ENCODE measurements at regions not wholly inside any gene's neighbourhood (a gene's known extent, or its start where the extent isn't known, plus 50 kb on each side); places are given as distances from the start of the nearest gene placed in this dataset.
"Not testable (repeated sequence)": the region's sequence is repeated elsewhere in the genome, so short reads cannot be mapped to it uniquely, and the experiment has no call there.

DNA sequence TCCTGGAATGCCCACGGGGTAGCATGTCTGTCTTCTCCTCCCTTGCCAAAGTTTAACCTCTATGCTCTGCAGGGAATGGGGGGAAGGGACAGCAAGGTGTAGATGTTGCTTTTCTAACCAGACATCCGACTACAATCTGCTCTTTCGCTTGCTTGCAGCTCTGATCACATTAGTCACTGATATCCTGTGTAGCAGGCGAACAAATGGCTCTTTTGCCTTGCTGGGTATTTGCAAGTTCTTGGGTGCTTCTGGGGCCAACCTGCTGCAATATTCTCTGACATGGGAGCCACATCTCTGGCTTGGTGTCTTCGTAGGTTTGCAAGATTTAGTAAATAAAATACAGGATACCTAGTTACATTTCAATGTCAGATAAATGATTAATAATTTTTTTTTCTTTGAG, 190.0 kb downstream of the ASB1 start:
- no peaks in the 10 kb centered on the region for H3K27me3 ChIP-seq (ENCODE audit: control insufficient read depth, insufficient read depth, low read length)
- no peaks in the 10 kb centered on the region for H3K4me1 ChIP-seq (ENCODE audit: control insufficient read depth, low read depth, low read length)
- H3K27ac ChIP-seq (ENCODE audit: low read length): no peak overlapping the region
- no peak overlapping the region for H3K9ac ChIP-seq (ENCODE audit: low read length)
- H3K9me3 ChIP-seq (ENCODE audit: control insufficient read depth, low read depth, low read length): no peaks in the 10 kb centered on the region
- H3K36me3 ChIP-seq (ENCODE audit: control insufficient read depth, low read depth, low read length): no peaks in the 10 kb centered on the region
- H3K4me3 ChIP-seq (ENCODE audit: low read length): no peak overlapping the region

DNA sequence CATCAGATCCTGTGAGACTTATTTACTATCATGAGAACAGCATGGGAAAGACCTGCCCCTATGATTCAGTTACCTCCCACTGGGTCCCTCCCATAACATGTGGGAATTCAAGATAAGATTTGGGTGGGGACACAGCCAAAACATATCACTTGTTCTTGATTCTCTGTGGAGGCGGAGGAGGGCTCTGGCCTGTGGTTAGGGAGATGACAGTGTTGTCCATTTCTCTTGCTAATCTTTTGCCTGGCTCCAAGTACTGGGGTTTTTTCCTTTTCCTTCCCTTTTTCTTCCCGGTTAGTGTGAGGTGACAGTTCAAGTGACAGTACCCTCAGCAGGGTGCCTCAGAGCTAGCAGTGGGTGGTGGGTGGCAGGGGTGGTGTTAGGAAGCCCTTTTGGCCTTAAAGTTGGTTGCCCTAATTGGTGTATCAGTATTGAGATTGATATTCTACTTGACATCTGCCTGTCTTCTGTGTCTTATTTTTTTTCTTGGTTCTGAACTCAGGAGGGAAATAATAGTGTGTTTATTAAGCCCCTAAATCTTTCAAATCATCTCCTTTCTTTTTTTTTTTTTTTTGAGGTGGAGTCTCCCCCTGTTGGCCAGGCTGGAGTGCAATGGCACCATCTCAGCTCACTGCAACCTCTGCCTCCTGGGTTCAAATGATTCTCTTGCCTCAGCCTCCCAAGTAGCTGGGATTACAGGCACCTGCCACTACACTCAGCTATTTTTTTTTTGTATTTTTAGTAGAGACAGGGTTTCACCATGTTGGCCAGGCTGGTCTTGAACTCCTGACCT, 192.0 kb downstream of the ASB1 start:
- not testable (repeated sequence) for H3K9me3 ChIP-seq (ENCODE audit: control insufficient read depth, low read depth, low read length); H3K4me1 ChIP-seq (ENCODE audit: control insufficient read depth, low read depth, low read length); H3K36me3 ChIP-seq (ENCODE audit: control insufficient read depth, low read depth, low read length); H3K9ac ChIP-seq (ENCODE audit: low read length); H3K27ac ChIP-seq (ENCODE audit: low read length); H3K27me3 ChIP-seq (ENCODE audit: control insufficient read depth, insufficient read depth, low read length); H3K4me3 ChIP-seq (ENCODE audit: low read length)

DNA sequence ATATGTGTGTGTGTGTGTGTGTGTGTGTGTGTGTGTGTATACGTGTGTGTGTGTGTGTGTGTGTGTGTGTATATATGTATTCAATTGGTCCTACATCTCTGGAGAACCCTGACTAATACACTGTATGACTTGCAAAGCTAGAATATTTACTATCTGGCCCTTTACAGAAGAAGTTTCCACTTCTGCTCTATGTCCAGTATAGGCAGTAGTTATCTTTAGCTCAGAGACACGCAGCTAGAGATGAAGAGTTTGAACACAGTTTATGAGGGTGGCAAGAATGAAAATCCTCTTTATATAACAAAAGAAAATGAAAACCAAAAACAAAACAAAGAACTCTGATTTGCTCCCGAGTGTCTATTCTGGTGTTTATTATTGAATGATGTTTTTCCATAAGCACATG, 201.2 kb downstream of the ASB1 start:
- no peaks in the 10 kb centered on the region for H3K27me3 ChIP-seq (ENCODE audit: control insufficient read depth, insufficient read depth, low read length)
- H3K36me3 ChIP-seq (ENCODE audit: control insufficient read depth, low read depth, low read length): no peaks in the 10 kb centered on the region
- no peaks in the 10 kb centered on the region for H3K4me1 ChIP-seq (ENCODE audit: control insufficient read depth, low read depth, low read length)
- no peaks in the 10 kb centered on the region for H3K9me3 ChIP-seq (ENCODE audit: control insufficient read depth, low read depth, low read length)
- no peak overlapping the region for H3K4me3 ChIP-seq (ENCODE audit: low read length)
- H3K9ac ChIP-seq (ENCODE audit: low read length): no peak overlapping the region
- no peak overlapping the region for H3K27ac ChIP-seq (ENCODE audit: low read length)

DNA sequence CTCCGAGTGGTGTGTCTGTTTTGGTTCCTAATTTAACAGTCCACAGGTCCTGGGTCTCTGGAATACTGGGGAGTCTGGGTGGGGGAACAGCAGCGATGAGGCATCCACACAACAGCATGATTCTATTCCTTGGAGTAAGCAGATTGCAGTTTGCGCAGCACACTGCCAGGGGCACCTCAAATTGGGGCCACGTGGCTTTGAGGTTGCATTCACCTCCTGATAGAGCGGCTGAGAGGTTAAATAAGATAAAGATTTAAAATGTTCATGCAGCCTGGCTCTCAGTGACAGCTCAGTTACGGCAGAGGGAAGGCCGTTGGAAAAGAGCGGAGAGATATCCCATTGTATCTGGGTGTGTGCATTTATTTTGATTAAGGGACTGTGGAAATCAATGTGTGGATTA, 202.3 kb downstream of the ASB1 start:
- H3K36me3 ChIP-seq (ENCODE audit: control insufficient read depth, low read depth, low read length): no peaks in the 10 kb centered on the region
- no peak overlapping the region for H3K27ac ChIP-seq (ENCODE audit: low read length)
- no peaks in the 10 kb centered on the region for H3K4me1 ChIP-seq (ENCODE audit: control insufficient read depth, low read depth, low read length)

DNA sequence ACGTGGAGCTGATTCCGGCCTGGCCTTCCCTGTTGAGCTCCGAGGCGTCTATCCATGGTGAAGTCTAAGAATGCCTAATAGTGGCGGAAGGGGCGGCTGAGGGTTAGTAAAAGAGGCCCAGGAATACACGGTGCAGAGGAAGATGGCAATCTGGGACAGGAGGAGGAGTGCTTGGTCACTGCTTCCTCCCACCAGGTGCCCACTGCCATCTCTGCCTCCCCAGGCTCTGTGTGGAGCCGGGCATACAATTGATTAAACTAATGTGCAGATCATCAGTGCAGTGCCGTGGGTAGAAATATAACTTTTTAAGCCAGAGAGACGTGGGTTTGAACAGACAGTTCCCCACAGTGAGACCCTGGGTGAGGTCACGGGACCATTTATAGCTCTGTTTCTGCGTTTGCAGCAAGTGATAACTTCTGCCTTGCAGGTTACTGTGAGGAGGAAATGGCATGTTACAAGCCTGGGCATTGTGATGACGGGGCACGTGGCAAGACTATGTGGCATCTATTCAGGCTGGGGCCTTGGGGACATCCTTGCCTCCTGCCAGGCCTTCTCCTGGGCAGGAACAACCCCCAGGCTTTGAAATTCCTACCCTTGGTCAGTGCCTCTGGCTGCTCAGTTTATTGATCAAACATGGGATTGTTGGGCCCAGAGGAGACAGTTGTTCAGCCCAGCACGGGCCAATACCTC, 204.9 kb downstream of the ASB1 start:
- Histone ChIP-seq H3K9me3 (ENCODE audit: control insufficient read depth, low read depth, low read length) (no peaks in the 10 kb centered on the region), H3K4me1 (ENCODE audit: control insufficient read depth, low read depth, low read length) (no peaks in the 10 kb centered on the region), H3K27ac (ENCODE audit: low read length) (no peak overlapping the region), H3K36me3 (ENCODE audit: control insufficient read depth, low read depth, low read length) (no peaks in the 10 kb centered on the region), H3K27me3 (ENCODE audit: control insufficient read depth, insufficient read depth, low read length) (no peaks in the 10 kb centered on the region), H3K9ac (ENCODE audit: low read length) (no peak overlapping the region), H3K4me3 (ENCODE audit: low read length) (no peak overlapping the region)

More for the DNA sequence above, 202.3 kb downstream of the ASB1 start:
- no peaks in the 10 kb centered on the region for H3K9me3 ChIP-seq (ENCODE audit: control insufficient read depth, low read depth, low read length)
- H3K4me3 ChIP-seq (ENCODE audit: low read length): no peak overlapping the region
- H3K9ac ChIP-seq (ENCODE audit: low read length): no peak overlapping the region
- no peaks in the 10 kb centered on the region for H3K27me3 ChIP-seq (ENCODE audit: control insufficient read depth, insufficient read depth, low read length)

DNA sequence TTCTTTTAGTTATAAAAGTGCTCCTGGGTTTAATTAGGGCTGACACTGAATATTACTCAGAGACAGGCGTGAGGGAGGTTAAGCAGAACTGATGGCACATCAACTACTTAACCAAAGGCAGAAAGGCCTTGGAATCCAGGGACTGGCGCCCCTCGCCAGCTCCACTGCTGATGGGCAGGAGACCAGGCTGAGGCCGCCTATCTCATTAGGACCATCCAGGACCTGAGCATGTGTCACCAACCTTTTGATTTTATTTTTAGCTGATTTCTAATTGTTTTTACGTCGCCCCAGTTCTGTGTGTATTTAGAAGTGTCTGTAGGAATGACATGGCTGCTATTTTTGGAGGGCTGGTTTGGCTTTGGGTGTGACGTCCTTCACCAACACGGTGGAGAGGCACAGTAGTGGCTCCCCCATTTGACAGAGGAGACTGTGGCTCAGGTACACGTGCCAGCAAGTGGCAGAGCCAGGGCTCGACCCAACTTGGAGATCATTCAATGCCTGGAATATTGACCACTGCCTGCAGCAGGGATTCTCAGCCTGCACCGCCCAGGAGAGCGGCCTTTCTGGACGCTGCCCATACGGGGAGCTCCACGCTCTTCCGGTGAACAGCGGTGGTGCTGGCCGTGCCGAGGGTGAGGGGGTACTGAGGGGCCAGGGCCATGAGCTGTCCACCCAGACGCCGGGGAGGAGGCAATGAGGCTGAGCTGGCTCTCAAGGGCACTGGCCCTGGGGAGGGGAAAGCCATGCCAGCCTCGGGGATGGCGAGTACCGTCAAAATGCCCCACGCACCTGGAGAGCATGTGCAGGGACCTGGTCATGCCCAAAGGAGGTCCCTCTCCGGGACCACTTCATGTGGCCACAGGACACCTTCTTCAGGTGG, 205.7 kb downstream of the ASB1 start:
- Histone ChIP-seq H3K27ac (ENCODE audit: low read length) (no peak overlapping the region), H3K27me3 (ENCODE audit: control insufficient read depth, insufficient read depth, low read length) (no peaks in the 10 kb centered on the region), H3K4me1 (ENCODE audit: control insufficient read depth, low read depth, low read length) (no peaks in the 10 kb centered on the region), H3K36me3 (ENCODE audit: control insufficient read depth, low read depth, low read length) (no peaks in the 10 kb centered on the region), H3K9ac (ENCODE audit: low read length) (no peak overlapping the region), H3K9me3 (ENCODE audit: control insufficient read depth, low read depth, low read length) (no peaks in the 10 kb centered on the region), H3K4me3 (ENCODE audit: low read length) (no peak overlapping the region)

DNA sequence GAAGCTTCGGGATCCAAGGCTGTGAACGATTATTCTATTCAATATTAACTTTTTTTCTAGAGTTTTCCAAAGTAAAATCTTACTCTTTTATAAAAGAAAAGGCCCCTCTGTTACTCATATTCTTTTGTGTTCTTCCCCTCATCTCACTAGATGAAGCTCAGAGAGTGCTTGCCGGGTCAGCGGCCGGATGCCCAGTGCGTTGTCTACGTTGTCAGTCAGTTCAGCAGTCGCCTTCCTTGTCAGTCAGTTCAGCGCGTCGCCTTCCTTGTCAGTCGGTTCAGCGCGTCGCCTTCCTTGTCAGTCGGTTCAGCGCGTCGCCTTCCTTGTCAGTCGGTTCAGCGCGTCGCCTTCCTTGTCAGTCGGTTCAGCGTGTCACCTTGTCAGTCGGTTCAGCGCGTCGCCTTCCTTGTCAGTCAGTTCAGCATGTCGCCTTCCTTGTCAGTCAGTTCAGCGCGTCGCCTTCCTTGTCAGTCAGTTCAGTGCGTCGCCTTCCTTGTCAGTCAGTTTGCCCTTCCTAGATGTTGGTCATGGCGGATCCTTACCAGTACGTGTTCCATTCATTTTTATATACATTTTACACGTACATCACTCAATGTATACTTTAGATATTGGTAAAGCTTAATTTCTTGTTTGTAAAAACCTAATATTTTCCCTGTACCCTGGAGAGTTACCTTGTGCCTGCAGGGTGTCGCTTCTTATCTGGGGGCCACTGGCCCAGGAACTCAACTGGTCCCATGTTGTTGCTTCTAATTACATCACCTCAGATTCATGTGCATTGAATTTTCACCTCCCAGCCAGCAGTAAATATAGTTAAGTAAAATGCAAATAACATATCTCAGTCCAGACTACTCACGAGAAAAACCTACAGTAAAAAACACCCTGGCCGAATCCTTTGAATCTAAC, 206.9 kb downstream of the ASB1 start:
- no peak overlapping the region for H3K4me3 ChIP-seq (ENCODE audit: low read length)

DNA sequence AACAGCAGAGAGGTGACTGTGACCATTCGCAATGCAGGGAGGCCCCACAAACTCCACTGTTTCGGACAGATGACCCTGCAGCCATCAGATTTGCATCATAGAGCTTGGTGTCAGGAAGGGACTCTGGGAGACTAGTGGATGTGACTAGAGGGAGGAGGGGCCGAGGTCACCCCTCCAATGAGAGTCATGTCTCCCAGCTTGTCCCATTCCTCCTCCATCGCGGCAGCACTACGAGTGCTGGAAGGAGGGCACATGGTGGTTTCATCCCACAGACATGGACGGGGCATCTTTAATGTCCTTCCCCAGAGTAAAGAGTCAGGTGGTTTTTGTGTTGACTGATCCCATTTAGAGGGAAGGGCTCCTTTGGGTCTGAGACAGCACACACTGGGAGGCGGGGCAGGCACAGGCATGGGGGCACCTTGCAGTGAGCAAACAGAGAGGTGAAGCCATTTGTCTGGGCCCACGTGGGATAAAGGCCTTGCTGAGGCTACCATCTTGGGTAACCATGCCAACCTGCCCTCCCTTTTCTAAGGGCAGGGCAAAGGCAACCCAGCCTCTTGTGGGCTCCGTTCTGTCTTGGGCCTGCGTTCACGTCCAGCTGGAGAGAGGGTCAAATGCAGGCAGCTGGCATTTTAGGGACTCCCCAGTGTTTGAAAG, 208.1 kb downstream of the ASB1 start:
- Histone ChIP-seq H3K9ac (ENCODE audit: low read length) (no peak overlapping the region), H3K36me3 (ENCODE audit: control insufficient read depth, low read depth, low read length) (no peaks in the 10 kb centered on the region), H3K4me3 (ENCODE audit: low read length) (no peak overlapping the region), H3K9me3 (ENCODE audit: control insufficient read depth, low read depth, low read length) (no peaks in the 10 kb centered on the region), H3K27me3 (ENCODE audit: control insufficient read depth, insufficient read depth, low read length) (no peaks in the 10 kb centered on the region), H3K27ac (ENCODE audit: low read length) (no peak overlapping the region), H3K4me1 (ENCODE audit: control insufficient read depth, low read depth, low read length) (no peaks in the 10 kb centered on the region)

More for the DNA sequence above, 206.9 kb downstream of the ASB1 start:
- H3K9me3 ChIP-seq (ENCODE audit: control insufficient read depth, low read depth, low read length): no peaks in the 10 kb centered on the region
- no peaks in the 10 kb centered on the region for H3K36me3 ChIP-seq (ENCODE audit: control insufficient read depth, low read depth, low read length)
- H3K27me3 ChIP-seq (ENCODE audit: control insufficient read depth, insufficient read depth, low read length): no peaks in the 10 kb centered on the region
- no peak overlapping the region for H3K27ac ChIP-seq (ENCODE audit: low read length)
- no peaks in the 10 kb centered on the region for H3K4me1 ChIP-seq (ENCODE audit: control insufficient read depth, low read depth, low read length)
- H3K9ac ChIP-seq (ENCODE audit: low read length): no peak overlapping the region

DNA sequence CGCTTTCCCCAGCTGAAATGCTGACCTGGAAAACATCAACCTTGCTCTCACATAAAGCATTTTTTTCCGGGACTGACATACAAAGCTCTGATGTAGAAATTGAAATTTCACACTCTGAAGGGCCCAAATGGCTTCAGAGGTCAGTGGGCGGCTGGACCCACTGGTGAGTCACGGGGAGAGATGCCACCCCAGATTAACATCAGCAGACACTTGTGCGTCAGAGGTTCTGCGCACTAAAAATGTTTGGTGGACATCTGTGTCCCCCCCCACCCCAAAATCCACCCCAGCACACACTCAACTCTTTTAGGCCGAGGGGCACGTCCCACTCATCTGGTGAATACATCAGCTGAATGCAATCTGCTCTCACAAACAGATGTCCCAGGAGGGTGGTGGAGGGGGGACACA, 208.9 kb downstream of the ASB1 start:
- Histone ChIP-seq H3K27ac (ENCODE audit: low read length) (no peak overlapping the region), H3K9ac (ENCODE audit: low read length) (no peak overlapping the region), H3K4me1 (ENCODE audit: control insufficient read depth, low read depth, low read length) (no peaks in the 10 kb centered on the region), H3K27me3 (ENCODE audit: control insufficient read depth, insufficient read depth, low read length) (no peaks in the 10 kb centered on the region), H3K9me3 (ENCODE audit: control insufficient read depth, low read depth, low read length) (no peaks in the 10 kb centered on the region), H3K4me3 (ENCODE audit: low read length) (no peak overlapping the region), H3K36me3 (ENCODE audit: control insufficient read depth, low read depth, low read length) (no peaks in the 10 kb centered on the region)

DNA sequence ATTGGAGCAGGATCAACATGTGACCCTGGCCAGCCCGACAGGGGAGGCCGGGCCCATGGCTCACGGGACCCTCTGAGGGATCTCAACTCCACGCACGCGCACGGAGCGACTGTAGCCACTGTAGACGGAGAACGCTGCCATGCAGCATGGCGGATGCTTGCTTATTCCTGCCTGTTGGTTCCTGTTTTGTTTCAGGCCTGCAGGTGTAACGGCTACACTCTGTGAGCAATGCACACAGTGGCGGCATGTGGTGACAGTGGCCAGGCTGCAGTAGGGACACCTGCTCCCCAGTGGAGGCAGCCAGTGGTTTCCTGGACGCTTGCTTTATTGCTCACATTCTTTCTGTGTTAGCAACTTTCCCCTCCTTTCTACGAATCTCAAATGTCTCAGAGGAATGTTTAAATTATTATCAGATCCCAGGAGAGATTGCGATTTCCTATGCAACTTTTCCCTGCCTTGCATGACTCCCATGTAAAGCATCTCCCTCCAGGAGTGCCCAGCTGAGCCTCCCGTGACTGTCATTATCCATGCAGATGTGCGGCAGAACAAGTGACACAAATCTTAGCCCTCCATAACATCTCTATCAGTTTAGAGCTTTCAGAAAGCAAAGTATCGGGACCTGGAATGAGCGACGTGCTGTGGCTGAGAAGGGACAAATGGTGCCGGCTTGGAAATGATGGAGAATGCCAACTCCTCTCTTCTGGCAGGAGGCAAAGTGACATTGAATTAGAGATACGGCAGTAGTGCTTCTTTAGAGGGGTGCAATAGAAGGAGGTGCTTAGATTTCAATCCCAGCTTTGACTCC, 209.7 kb downstream of the ASB1 start:
- Histone ChIP-seq H3K27me3 (ENCODE audit: control insufficient read depth, insufficient read depth, low read length) (no peaks in the 10 kb centered on the region), H3K4me1 (ENCODE audit: control insufficient read depth, low read depth, low read length) (no peaks in the 10 kb centered on the region), H3K9me3 (ENCODE audit: control insufficient read depth, low read depth, low read length) (no peaks in the 10 kb centered on the region), H3K36me3 (ENCODE audit: control insufficient read depth, low read depth, low read length) (no peaks in the 10 kb centered on the region), H3K27ac (ENCODE audit: low read length) (no peak overlapping the region), H3K9ac (ENCODE audit: low read length) (no peak overlapping the region), H3K4me3 (ENCODE audit: low read length) (no peak overlapping the region)
